HG03159 (cell line): ENCODE measurements at regions not wholly inside any gene's neighbourhood (a gene's known extent, or its start where the extent isn't known, plus 50 kb on each side); places are given as distances from the start of the nearest gene placed in this dataset.
"Not testable (repeated sequence)": the region's sequence is repeated elsewhere in the genome, so short reads cannot be mapped to it uniquely, and the experiment has no call there.

Experiments used
- ATAC-seq: cut with Tn5 transposase; IDR thresholded peaks from one replicate; pipeline ENCODE4 v1.9.1; 2021; ENCODE audit warnings: mild to moderate bottlenecking, moderate library complexity; ENCODE audit not compliant: unreplicated experiment

- ATAC-seq: no peak
These were observed 537.6 kb downstream of the PLOD2 start for GRCh38 chr3:145623349-145623748.

- no peak for ATAC-seq
These were observed 532.8 kb downstream of the PLOD2 start for GRCh38 chr3:145628211-145628610.

DNA sequence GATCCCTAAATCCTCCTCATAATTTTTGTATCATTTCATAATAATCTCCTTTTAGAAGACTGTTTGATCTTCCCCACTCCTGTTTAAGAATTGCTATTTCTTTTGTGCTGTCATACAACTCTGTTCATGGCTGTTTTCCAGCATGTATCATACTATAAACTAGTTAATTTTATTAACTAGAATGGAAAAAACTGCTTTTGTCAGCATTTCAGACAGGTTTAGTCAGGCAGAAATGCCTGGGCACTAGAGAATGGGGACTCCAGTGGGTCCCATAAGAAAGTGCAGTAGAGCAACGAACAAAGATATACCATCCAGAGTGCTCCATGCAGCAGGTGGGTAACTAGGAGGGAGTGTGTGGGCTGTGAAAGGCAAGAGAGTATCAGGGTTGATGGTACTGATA, 523.9 kb downstream of the PLOD2 start:
- ATAC-seq: no peak

- ATAC-seq: no peak
These were observed 521.9 kb downstream of the PLOD2 start for GRCh38 chr3:145639003-145639606.

- no peak for ATAC-seq
These were observed 521.1 kb downstream of the PLOD2 start for GRCh38 chr3:145639875-145640274.

DNA sequence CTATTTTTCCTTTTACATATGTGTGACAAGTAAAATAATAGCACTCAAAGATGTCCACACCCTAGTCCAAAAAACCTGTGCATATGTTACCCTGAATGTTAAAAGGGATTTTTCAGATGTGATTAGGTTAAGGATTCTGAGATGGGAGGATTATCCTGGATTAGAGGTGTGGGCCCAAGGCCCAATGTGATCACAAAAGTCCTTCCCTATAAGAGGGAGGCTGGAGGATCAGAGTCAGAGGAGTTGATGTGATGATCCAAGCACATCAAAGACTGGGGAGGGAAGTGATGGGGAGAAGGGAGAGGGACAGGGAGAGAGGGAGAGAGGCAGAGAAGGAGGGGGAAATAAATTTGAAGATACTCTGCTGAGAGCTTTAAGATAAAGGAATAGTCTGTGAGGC, 512.6 kb downstream of the PLOD2 start:
- no peak for ATAC-seq

GRCh38 chr3:145649368-145649887, 511.6 kb downstream of the PLOD2 start:
- no peak for ATAC-seq

- no peak for ATAC-seq
These were observed 510.8 kb downstream of the PLOD2 start for GRCh38 chr3:145650170-145650569.

DNA sequence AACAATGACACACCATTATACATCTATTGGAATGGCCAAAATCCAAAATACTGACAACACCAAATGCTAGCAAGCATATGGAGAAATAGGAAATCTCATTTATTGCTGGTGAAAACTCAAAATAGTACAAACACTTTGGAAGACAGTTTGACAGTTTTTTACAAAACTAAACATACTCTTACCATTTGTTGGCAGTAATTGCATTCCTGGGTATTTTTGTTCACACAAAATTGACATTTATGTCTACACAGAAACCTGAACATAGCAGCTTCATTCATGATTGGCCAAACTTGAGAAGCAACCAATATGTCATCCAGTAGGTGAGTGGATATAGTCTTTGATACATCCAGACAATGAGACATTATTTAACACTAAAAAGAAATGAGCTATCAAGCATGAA, 489.9 kb downstream of the PLOD2 start:
- no peak for ATAC-seq

- no peak for ATAC-seq
These were observed 487.1 kb downstream of the PLOD2 start for GRCh38 chr3:145673838-145674237.

GRCh38 chr3:145678401-145678800, 482.6 kb downstream of the PLOD2 start:
- no peak for ATAC-seq

GRCh38 chr3:145681181-145681580, 479.8 kb downstream of the PLOD2 start:
- no peak for ATAC-seq

- ATAC-seq: not testable (repeated sequence)
These were observed 473.0 kb downstream of the PLOD2 start for GRCh38 chr3:145687978-145688377.

- ATAC-seq: no peak
These were observed 468.2 kb downstream of the PLOD2 start for GRCh38 chr3:145692751-145693150.

GRCh38 chr3:145696011-145696410, 465.0 kb downstream of the PLOD2 start:
- no peak for ATAC-seq

GRCh38 chr3:145698250-145698649, 462.7 kb downstream of the PLOD2 start:
- no peak for ATAC-seq

- no peak for ATAC-seq
These were observed 462.2 kb downstream of the PLOD2 start for GRCh38 chr3:145698749-145699148.

- no peak for ATAC-seq
These were observed 457.0 kb downstream of the PLOD2 start for GRCh38 chr3:145704020-145704419.

GRCh38 chr3:145709779-145710178, 451.2 kb downstream of the PLOD2 start:
- ATAC-seq: not testable (repeated sequence)

GRCh38 chr3:145716519-145716918, 444.5 kb downstream of the PLOD2 start:
- no peak for ATAC-seq

- ATAC-seq: no peak
These were observed 441.9 kb downstream of the PLOD2 start for GRCh38 chr3:145719114-145719513.

DNA sequence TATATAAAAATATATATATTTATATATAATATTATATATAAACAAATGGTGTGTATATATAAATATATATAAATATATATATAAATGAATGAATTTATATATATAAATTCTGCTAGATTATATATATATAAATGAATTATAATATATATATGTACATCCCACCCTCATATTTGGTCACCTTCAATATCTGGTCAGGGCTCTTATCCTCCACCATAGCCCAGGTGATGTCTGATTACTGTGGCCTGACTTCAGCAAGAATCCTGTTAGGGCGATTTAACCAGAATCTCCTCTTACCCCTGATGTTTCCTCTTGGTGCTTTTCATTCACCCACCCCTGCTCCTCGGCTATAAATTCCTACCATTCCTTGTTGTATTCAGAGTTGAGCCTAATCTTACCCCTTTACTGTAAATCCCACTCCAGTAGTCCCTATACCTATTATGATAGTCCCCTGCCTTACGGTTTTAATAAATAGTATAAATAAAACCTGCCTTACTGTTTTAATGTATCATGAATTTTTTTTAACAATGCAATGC, 439.6 kb downstream of the PLOD2 start:
- ATAC-seq: no peak

- no peak for ATAC-seq
These were observed 439.2 kb downstream of the PLOD2 start for GRCh38 chr3:145721815-145722214.
